Mesendoderm (in vitro differentiated cells): ENCODE measurements at regions not wholly inside any gene's neighbourhood (a gene's known extent, or its start where the extent isn't known, plus 50 kb on each side); places are given as distances from the start of the nearest gene placed in this dataset.

Experiments used
- DNase-seq: peaks from one replicate; pipeline ENCODE4 v3.0.0; 2013
- H2AK5ac ChIP-seq: 2 replicates; pipeline ENCODE4 v1.6.1; 2013; ENCODE audit warnings: low read length, inconsistent platforms
- H2BK120ac ChIP-seq: 2 replicates; pipeline ENCODE4 v1.6.1; 2013; ENCODE audit warnings: low read depth, mild to moderate bottlenecking, low read length, moderate library complexity, mixed read lengths
- H2BK15ac ChIP-seq: replicated peaks from 2 replicates; pipeline ENCODE4 v1.6.1; 2013; ENCODE audit warnings: low read depth, mild to moderate bottlenecking, moderate library complexity
- H2BK5ac ChIP-seq: 2 replicates; pipeline ENCODE4 v1.6.1; 2013; ENCODE audit warnings: low read length, inconsistent platforms
- H3K18ac ChIP-seq: 2 replicates; pipeline ENCODE4 v1.6.1; 2013; ENCODE audit warnings: mild to moderate bottlenecking, low read length, mixed read lengths
- H3K23ac ChIP-seq: one replicate; pipeline ENCODE4 v1.6.1; 2013; ENCODE audit warnings: low read length
- H3K27ac ChIP-seq: 2 replicates; pipeline ENCODE4 v1.5.1; 2013; ENCODE audit warnings: low read depth, mild to moderate bottlenecking, inconsistent platforms, low read length, moderate library complexity
- H3K27me3 ChIP-seq: 2 replicates; pipeline ENCODE4 v1.6.1; 2013; ENCODE audit warnings: low read length, control low read depth, mild to moderate bottlenecking, inconsistent platforms; ENCODE audit not compliant: insufficient read depth, poor library complexity
- H3K36me3 ChIP-seq: 2 replicates; pipeline ENCODE4 v1.6.1; 2013; ENCODE audit warnings: low read length, inconsistent platforms; ENCODE audit not compliant: control insufficient read depth, insufficient read depth
- H3K4ac ChIP-seq: one replicate; pipeline ENCODE4 v1.6.1; 2013; ENCODE audit warnings: low read depth, mild to moderate bottlenecking, low read length, moderate library complexity
- H3K4me1 ChIP-seq: 2 replicates; pipeline ENCODE4 v1.6.1; 2013; ENCODE audit warnings: low read depth, low read length, inconsistent platforms; ENCODE audit not compliant: control insufficient read depth
- H3K4me2 ChIP-seq: 2 replicates; pipeline ENCODE4 v1.6.1; 2013; ENCODE audit warnings: low read length
- H3K4me3 ChIP-seq: 2 replicates; pipeline ENCODE4 v1.5.1; 2013; ENCODE audit warnings: mild to moderate bottlenecking, low read length
- H3K56ac ChIP-seq: one replicate; pipeline ENCODE4 v1.6.1; 2013; ENCODE audit warnings: low read length
- H3K79me1 ChIP-seq: 2 replicates; pipeline ENCODE4 v1.6.1; 2013; ENCODE audit warnings: low read length, inconsistent platforms
- H3K79me2 ChIP-seq: 2 replicates; pipeline ENCODE4 v1.6.1; 2013; ENCODE audit warnings: mild to moderate bottlenecking, low read length; ENCODE audit not compliant: control insufficient read depth, insufficient read depth
- H3K9ac ChIP-seq: 2 replicates; pipeline ENCODE4 v1.6.1; 2013; ENCODE audit warnings: low read length, inconsistent platforms
- H4K5ac ChIP-seq: one replicate; pipeline ENCODE4 v1.6.1; 2013; ENCODE audit warnings: low read length
- H4K8ac ChIP-seq: one replicate; pipeline ENCODE4 v1.6.1; 2013; ENCODE audit warnings: low read depth, mild to moderate bottlenecking, control low read depth, low read length, moderate library complexity
- WGBS: extraction: QIAGEN DNeasy Blood & Tissue Kit; methylation state at CpG from one replicate; pipeline ENCODE4 v1.1.7; 2013; ENCODE audit warnings: low lambda C conversion rate, missing lambda C conversion rate; ENCODE audit not compliant: insufficient coverage; ENCODE audit errors: extremely low coverage; 5-methylcytosine and 5-hydroxymethylcytosine counted together

- Histone ChIP-seq H3K27ac (no peak overlapping the region), H2BK120ac (no peak overlapping the region), H3K36me3 (no peaks in the 10 kb centered on the region), H2BK15ac (peak overlapping the region; percentile 36), H2BK5ac (no peak overlapping the region), H2AK5ac (no peak overlapping the region), H4K5ac (no peak overlapping the region), H3K27me3 (no peaks in the 10 kb centered on the region), H3K9ac (no peak overlapping the region), H3K79me2 (no peaks in the 10 kb centered on the region), H3K4me2 (no peak overlapping the region), H3K56ac (no peak overlapping the region), H4K8ac (no peak overlapping the region), H3K4ac (no peak overlapping the region), H3K79me1 (no peaks in the 10 kb centered on the region), H3K18ac (no peak overlapping the region), H3K23ac (no peak overlapping the region), H3K4me3 (no peak overlapping the region), H3K4me1 (no peaks in the 10 kb centered on the region)
- no CpG with 5 or more reads among the region's 2 CpGs for WGBS
- DNase-seq = no peak
These were observed 465.6 kb downstream of the HDGFL1 start for GRCh38 chr6:23034926-23035325.

- Histone ChIP-seq H3K27me3 (no peaks in the 10 kb centered on the region), H3K9ac (no peak overlapping the region), H3K36me3 (no peaks in the 10 kb centered on the region), H4K8ac (no peak overlapping the region), H3K79me2 (no peaks in the 10 kb centered on the region), H3K18ac (no peak overlapping the region), H3K56ac (no peak overlapping the region), H2BK15ac (no peak overlapping the region), H3K4me3 (no peak overlapping the region), H2BK120ac (no peak overlapping the region), H3K27ac (no peak overlapping the region), H4K5ac (no peak overlapping the region), H2AK5ac (no peak overlapping the region), H2BK5ac (no peak overlapping the region), H3K4me1 (no peaks in the 10 kb centered on the region), H3K23ac (no peak overlapping the region), H3K4ac (no peak overlapping the region), H3K79me1 (no peaks in the 10 kb centered on the region), H3K4me2 (no peak overlapping the region)
- no peak for DNase-seq
- no CpG with 5 or more reads among the region's 4 CpGs for WGBS
These were observed 467.1 kb downstream of the HDGFL1 start for GRCh38 chr6:23036406-23036983.

- H3K18ac ChIP-seq = no peak overlapping the region
- H3K23ac ChIP-seq = no peak overlapping the region
- H2BK120ac ChIP-seq = no peak overlapping the region
- H3K27me3 ChIP-seq = no peaks in the 10 kb centered on the region
- H2BK5ac ChIP-seq = no peak overlapping the region
- H3K56ac ChIP-seq = no peak overlapping the region
- H2AK5ac ChIP-seq = no peak overlapping the region
- H3K4me1 ChIP-seq = no peaks in the 10 kb centered on the region
- H3K79me2 ChIP-seq = no peaks in the 10 kb centered on the region
- H4K5ac ChIP-seq = no peak overlapping the region
- H3K4ac ChIP-seq = no peak overlapping the region
- no CpG with 5 or more reads among the region's 1 CpG for WGBS
- H3K27ac ChIP-seq = no peak overlapping the region
- no peak overlapping the region for H4K8ac ChIP-seq
- no peak overlapping the region for H3K9ac ChIP-seq
- no peaks in the 10 kb centered on the region for H3K79me1 ChIP-seq
- no peak overlapping the region for H3K4me2 ChIP-seq
- no peak for DNase-seq
- no peak overlapping the region for H3K4me3 ChIP-seq
- H2BK15ac ChIP-seq = no peak overlapping the region
- H3K36me3 ChIP-seq = no peaks in the 10 kb centered on the region
These were observed 471.5 kb downstream of the HDGFL1 start for GRCh38 chr6:23040899-23041298.

GRCh38 chr6:23045280-23045679, 475.9 kb downstream of the HDGFL1 start:
- Histone ChIP-seq H3K56ac (no peak overlapping the region), H2BK120ac (no peak overlapping the region), H3K36me3 (no peaks in the 10 kb centered on the region), H2BK15ac (no peak overlapping the region), H3K4me3 (no peak overlapping the region), H3K18ac (no peak overlapping the region), H2BK5ac (no peak overlapping the region), H4K8ac (no peak overlapping the region), H3K4me1 (no peaks in the 10 kb centered on the region), H3K27me3 (no peaks in the 10 kb centered on the region), H4K5ac (no peak overlapping the region), H3K4ac (no peak overlapping the region), H3K79me1 (no peaks in the 10 kb centered on the region), H3K79me2 (no peaks in the 10 kb centered on the region), H3K23ac (no peak overlapping the region), H3K27ac (no peak overlapping the region), H3K9ac (no peak overlapping the region), H3K4me2 (no peak overlapping the region), H2AK5ac (no peak overlapping the region)
- no peak for DNase-seq

GRCh38 chr6:23055523-23055922, 486.2 kb downstream of the HDGFL1 start:
- H3K4ac ChIP-seq = no peak overlapping the region
- no peak overlapping the region for H2AK5ac ChIP-seq
- no peak overlapping the region for H2BK5ac ChIP-seq
- DNase-seq = no peak
- no peak overlapping the region for H3K18ac ChIP-seq
- no peaks in the 10 kb centered on the region for H3K36me3 ChIP-seq
- no peak overlapping the region for H3K4me3 ChIP-seq
- H3K27me3 ChIP-seq = no peaks in the 10 kb centered on the region
- H2BK15ac ChIP-seq = no peak overlapping the region
- no peak overlapping the region for H4K8ac ChIP-seq
- H3K4me1 ChIP-seq = no peaks in the 10 kb centered on the region
- H2BK120ac ChIP-seq = no peak overlapping the region
- H4K5ac ChIP-seq = no peak overlapping the region
- no peak overlapping the region for H3K27ac ChIP-seq
- H3K79me2 ChIP-seq = no peaks in the 10 kb centered on the region
- no CpG with 5 or more reads among the region's 4 CpGs for WGBS
- no peak overlapping the region for H3K23ac ChIP-seq
- no peak overlapping the region for H3K4me2 ChIP-seq
- H3K79me1 ChIP-seq = no peaks in the 10 kb centered on the region
- no peak overlapping the region for H3K9ac ChIP-seq
- no peak overlapping the region for H3K56ac ChIP-seq

- no peak for DNase-seq
- Histone ChIP-seq H3K56ac (no peak overlapping the region), H2BK15ac (no peak overlapping the region), H2BK120ac (no peak overlapping the region), H3K27me3 (no peaks in the 10 kb centered on the region), H3K27ac (no peak overlapping the region), H2AK5ac (no peak overlapping the region), H3K4me1 (no peaks in the 10 kb centered on the region), H3K79me2 (no peaks in the 10 kb centered on the region), H3K9ac (no peak overlapping the region), H3K4me2 (no peak overlapping the region), H3K23ac (no peak overlapping the region), H3K36me3 (no peaks in the 10 kb centered on the region), H3K79me1 (no peaks in the 10 kb centered on the region), H2BK5ac (no peak overlapping the region), H3K18ac (no peak overlapping the region), H3K4ac (no peak overlapping the region), H4K5ac (no peak overlapping the region), H4K8ac (no peak overlapping the region), H3K4me3 (no peak overlapping the region)
- no CpG with 5 or more reads among the region's 2 CpGs for WGBS
These were observed 504.5 kb downstream of the HDGFL1 start for GRCh38 chr6:23073821-23074220.
